Osteocyte (in vitro differentiated cells): ENCODE measurements at regions not wholly inside any gene's neighbourhood (a gene's known extent, or its start where the extent isn't known, plus 50 kb on each side); places are given as distances from the start of the nearest gene placed in this dataset.

Experiments
- DNase-seq: peaks from one replicate; pipeline ENCODE4 v3.0.0; 2021; ENCODE audit warnings: mixed read lengths; ENCODE audit not compliant: unreplicated experiment; ENCODE audit errors: extremely low spot score
- H3K27ac Mint-ChIP-seq: one replicate; pipeline ENCODE4 v1.8.0; 2021; ENCODE audit warnings: mild to moderate bottlenecking, mixed read lengths; ENCODE audit not compliant: unreplicated experiment
- H3K27me3 Mint-ChIP-seq: one replicate; pipeline ENCODE4 v1.8.0; 2021; ENCODE audit warnings: mixed read lengths; ENCODE audit not compliant: unreplicated experiment
- H3K36me3 Mint-ChIP-seq: one replicate; pipeline ENCODE4 v1.8.0; 2021; ENCODE audit warnings: mixed read lengths; ENCODE audit not compliant: unreplicated experiment
- H3K4me1 Mint-ChIP-seq: one replicate; pipeline ENCODE4 v1.8.0; 2021; ENCODE audit warnings: mixed read lengths; ENCODE audit not compliant: unreplicated experiment
- H3K4me3 Mint-ChIP-seq: one replicate; pipeline ENCODE4 v1.8.0; 2021; ENCODE audit warnings: mild to moderate bottlenecking, moderate library complexity, mixed read lengths; ENCODE audit not compliant: unreplicated experiment
- H3K9me3 Mint-ChIP-seq: one replicate; pipeline ENCODE4 v1.8.0; 2021; ENCODE audit warnings: mixed read lengths; ENCODE audit not compliant: unreplicated experiment
- TF ChIP-seq, protein P1 (sequence below): fragments of 200-600 bp; sonication (generic); IDR thresholded peaks from 2 replicates; pipeline ENCODE4 v1.5.0; 2021; ENCODE audit warnings: antibody characterized with exemption, mild to moderate bottlenecking, moderate library complexity

- H3K4me3 Mint-ChIP-seq, result no peak overlapping the region
- H3K4me1 Mint-ChIP-seq, result peaks cover 32% of the 10 kb centered on the region
- TF ChIP-seq, protein P1, sequence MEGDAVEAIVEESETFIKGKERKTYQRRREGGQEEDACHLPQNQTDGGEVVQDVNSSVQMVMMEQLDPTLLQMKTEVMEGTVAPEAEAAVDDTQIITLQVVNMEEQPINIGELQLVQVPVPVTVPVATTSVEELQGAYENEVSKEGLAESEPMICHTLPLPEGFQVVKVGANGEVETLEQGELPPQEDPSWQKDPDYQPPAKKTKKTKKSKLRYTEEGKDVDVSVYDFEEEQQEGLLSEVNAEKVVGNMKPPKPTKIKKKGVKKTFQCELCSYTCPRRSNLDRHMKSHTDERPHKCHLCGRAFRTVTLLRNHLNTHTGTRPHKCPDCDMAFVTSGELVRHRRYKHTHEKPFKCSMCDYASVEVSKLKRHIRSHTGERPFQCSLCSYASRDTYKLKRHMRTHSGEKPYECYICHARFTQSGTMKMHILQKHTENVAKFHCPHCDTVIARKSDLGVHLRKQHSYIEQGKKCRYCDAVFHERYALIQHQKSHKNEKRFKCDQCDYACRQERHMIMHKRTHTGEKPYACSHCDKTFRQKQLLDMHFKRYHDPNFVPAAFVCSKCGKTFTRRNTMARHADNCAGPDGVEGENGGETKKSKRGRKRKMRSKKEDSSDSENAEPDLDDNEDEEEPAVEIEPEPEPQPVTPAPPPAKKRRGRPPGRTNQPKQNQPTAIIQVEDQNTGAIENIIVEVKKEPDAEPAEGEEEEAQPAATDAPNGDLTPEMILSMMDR, result no peak
- H3K27ac Mint-ChIP-seq, result no peak overlapping the region
- H3K9me3 Mint-ChIP-seq, result peaks cover 10% of the 10 kb centered on the region
- peaks cover 3% of the 10 kb centered on the region for H3K36me3 Mint-ChIP-seq
- H3K27me3 Mint-ChIP-seq, result no peaks in the 10 kb centered on the region
- no peak for DNase-seq
Observed at GRCh38 chr2:220556658-220557057, 929.2 kb downstream of the SLC4A3 start.

DNA sequence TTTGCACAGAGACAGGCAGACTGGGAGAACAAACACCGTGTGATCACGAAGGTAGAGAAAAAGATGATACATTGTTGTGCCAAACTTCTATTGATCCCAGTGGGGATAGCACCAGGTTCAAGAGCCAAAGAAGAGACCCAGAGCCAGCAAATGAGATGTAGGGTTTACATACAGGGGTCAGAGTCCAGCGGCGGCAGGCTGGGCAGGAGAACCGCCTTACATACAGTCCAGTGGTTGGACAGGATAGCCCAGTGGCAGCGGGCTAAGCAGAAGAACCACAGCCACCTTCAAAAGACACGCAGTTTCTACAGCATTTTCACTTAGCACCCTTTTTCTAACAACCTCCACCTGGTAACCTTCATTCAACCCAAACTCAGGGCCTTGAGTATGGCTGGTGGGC lies 932.8 kb downstream of the SLC4A3 start:
- Mint-ChIP-seq H3K27ac (no peak overlapping the region), H3K36me3 (peaks cover 3% of the 10 kb centered on the region), H3K4me1 (peaks cover 19% of the 10 kb centered on the region), H3K27me3 (no peaks in the 10 kb centered on the region), H3K4me3 (no peak overlapping the region), H3K9me3 (peaks cover 10% of the 10 kb centered on the region)
- DNase-seq, result no peak
- TF ChIP-seq, protein P1, result no peak

DNA sequence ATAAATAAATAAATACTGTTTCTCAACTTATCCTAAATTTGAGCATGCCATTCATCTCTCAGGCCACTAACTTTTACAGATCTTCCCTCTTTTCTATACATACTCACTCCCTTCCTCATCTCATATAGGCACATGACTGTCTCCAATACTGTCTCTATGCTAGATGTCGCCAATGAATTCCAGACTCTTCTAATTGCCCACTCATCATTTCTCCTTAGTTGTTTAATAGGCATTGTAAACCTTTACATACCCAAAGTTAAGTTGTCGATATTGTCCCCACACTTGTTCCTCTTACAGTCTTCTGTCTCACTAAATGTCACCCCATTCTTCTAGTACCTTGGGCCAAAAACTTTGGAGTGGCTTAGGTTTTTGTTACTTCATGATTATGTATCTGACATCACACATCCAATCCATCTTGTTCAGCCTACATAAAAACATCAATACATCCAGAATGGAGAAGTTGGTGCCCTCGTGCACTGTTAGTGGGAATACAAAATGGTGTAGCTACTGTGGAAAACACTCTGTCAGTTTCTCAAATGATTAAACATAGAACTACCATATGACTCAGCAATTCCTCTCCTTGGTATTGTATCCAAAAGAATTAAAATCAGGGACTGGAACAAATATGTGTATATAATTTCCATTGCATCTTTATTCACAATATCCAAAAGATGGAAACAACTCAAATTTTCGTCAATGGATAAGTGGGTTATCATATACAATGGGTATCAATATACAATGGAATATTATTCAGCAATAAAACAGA lies 935.1 kb downstream of the SLC4A3 start:
- Mint-ChIP-seq H3K27ac (no peak overlapping the region), H3K4me3 (no peak overlapping the region), H3K4me1 (peaks cover 8% of the 10 kb centered on the region), H3K27me3 (no peaks in the 10 kb centered on the region), H3K36me3 (peaks cover 3% of the 10 kb centered on the region), H3K9me3 (peaks cover 10% of the 10 kb centered on the region)
- no peak for DNase-seq
- TF ChIP-seq, protein P1, result no peak

DNA sequence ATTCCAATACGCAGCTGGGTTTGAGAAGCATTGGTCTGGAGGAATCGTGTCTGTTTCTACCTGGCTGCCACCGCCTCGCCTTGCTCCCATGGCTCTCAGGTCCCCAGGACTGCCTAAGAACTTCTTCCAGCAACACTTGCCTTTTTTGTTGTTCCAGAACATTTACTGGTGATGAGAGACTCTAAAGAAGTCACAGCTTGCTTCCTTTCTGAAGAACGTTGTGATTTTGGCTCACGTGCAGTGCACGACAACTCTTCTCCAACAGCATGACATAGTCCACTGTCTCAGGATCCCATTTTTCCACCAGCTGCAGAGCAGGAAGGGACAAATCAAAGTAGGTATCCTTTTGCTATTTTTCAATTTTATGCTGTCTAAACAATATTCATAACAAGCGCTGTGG lies 940.9 kb downstream of the SLC4A3 start:
- Mint-ChIP-seq H3K27me3 (no peaks in the 10 kb centered on the region), H3K4me1 (no peaks in the 10 kb centered on the region), H3K27ac (no peak overlapping the region), H3K36me3 (no peaks in the 10 kb centered on the region), H3K4me3 (no peak overlapping the region), H3K9me3 (no peaks in the 10 kb centered on the region)
- DNase-seq, result no peak
- TF ChIP-seq, protein P1, result no peak

DNA sequence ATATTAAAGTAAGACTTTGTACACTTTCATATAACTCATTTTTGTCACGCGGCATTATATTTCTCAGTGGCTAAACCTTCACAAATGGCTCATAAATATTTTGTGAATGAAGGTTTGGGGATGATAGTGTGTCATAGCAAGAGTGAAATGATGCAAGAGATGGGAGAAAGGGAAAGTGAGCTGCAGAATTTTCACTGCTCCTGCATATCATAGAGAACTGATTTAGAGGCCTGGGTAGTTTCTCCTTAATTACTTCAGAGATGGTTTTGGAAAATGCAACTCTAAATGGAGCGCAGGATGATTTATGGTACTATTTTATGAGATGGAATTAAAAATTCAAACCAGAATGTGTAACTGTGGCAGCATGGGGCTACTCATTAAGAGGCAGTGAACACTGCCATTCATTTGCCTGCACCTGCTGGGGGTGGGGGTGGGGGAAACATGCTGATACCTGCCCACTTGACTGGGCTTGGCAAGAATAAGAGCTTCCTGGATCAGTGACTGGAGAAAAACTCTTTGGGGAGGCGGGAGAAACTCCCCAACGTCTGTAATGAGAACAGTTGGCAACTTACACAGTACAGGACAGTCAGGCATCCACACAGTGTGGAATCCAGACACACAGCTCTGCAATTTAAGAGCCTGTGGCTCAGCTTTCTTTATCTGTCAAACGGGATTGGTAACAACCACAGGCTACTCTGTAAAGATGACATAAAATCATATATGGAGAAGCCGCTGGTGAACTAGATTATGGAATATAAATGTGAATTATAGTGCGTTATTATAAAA lies 941.9 kb downstream of the SLC4A3 start:
- H3K9me3 Mint-ChIP-seq, result no peaks in the 10 kb centered on the region
- no peak for DNase-seq
- H3K4me1 Mint-ChIP-seq, result no peaks in the 10 kb centered on the region
- H3K36me3 Mint-ChIP-seq, result no peaks in the 10 kb centered on the region
- H3K27ac Mint-ChIP-seq, result no peak overlapping the region
- H3K4me3 Mint-ChIP-seq, result no peak overlapping the region
- no peaks in the 10 kb centered on the region for H3K27me3 Mint-ChIP-seq
- TF ChIP-seq, protein P1, result no peak
